ENCODE measurements at regions not wholly inside any gene's neighbourhood (a gene's known extent, or its start where the extent isn't known, plus 50 kb on each side); places are given as distances from the start of the nearest gene placed in this dataset.

DNA sequence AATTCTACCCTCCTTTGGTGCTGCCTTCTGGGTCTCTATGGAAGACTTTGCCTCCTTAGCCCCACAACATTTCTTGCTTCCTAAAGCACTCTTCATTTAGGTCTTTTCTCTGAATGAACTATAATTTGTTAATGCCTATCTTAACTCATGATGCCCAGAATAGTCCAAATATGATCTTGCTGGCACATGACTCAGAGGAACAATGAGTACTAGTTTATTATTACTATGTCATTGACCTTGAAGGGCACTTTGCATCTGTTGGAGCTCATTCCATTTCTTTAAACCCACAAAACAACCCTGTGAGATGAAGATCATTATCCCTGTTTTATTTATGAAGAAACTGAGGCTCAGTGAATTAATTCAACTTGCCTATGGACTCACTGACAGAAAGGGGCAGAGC is 320.2 kb upstream of the PLET1 start:
- no peak for TF ChIP-seq CTCF (IDR thresholded peaks at IDR 0.05; ENCODE audit: poor library complexity)
- no peak for TF ChIP-seq EZH2phosphoT487 (IDR thresholded peaks at IDR 0.05; ENCODE audit: low read depth, severe bottlenecking, unreplicated experiment)
- no peak for TF ChIP-seq EZH2 (IDR thresholded peaks at IDR 0.05; ENCODE audit: borderline replicate concordance)

Measured in hepatocyte (in vitro differentiated cells).